Stimulated activated CD8-positive, alpha-beta memory T cell treated with anti-CD3 and anti-CD28 coated beads, Interleukin-2, amount 100 ng/mL, for 48 hours (primary cell): ENCODE measurements at regions not wholly inside any gene's neighbourhood (a gene's known extent, or its start where the extent isn't known, plus 50 kb on each side); places are given as distances from the start of the nearest gene placed in this dataset.
"Not testable (repeated sequence)": the region's sequence is repeated elsewhere in the genome, so short reads cannot be mapped to it uniquely, and the experiment has no call there.

Source experiments
- DNase-seq, 2 donors: peaks; one replicate each; pipeline ENCODE4 v3.0.0-alpha.2; 2020; ENCODE audit warnings: low read depth in 2 of 2

DNA sequence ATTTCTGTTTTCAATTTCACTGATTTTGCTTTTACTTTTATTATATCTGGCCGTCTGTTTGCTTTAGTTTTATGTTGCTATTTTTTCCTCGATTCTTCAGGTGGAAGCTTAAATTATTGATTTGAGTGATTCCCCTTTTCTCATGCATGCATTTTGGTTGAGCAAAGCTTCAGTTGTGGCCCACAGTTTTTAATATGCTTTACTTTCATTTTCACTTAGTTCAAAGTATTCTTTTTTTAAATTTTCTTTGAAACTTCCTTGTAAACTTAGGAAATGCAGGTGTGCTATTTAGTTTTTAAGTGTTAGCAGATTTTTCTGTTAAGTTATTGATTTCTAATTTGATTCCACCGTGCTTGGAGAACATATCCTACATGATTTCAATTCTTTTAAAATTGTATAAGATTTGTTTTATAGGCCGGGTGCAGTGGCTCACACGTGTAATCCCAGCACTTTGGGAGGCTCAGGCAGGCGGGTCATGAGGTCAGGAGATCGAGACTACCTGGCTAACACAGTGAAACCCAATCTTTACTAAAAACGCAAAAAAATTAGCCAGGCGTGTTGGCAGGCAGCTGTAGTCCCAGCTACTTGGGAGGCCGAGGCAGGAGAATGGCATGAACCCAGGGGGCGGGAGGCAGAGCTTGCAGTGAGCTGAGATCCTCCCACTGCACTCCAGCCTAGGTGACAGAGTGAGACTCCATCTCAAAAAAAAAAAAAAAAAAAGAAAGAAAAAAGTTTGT is 531.2 kb downstream of the KIF2B start:
- DNase-seq: no peak

DNA sequence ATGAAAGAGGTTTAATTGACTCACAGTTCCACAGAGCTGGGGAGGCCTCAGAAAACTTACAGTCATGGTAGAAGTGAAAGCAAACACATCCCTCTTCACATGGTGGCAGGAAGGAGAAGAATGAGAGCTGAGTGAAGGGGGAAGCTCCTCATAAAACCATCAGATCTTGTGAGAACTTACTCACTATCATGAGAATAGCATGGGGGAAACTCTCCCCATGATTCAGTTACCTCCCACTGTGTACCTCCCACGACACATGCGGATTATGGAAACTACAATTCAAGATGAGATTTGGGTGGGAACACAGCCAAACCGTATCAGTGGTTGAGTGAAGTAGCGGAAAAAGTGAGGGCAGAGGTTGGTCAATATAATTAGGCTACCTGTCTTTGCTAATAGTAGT is 538.3 kb downstream of the KIF2B start:
- DNase-seq: not testable (repeated sequence)

DNA sequence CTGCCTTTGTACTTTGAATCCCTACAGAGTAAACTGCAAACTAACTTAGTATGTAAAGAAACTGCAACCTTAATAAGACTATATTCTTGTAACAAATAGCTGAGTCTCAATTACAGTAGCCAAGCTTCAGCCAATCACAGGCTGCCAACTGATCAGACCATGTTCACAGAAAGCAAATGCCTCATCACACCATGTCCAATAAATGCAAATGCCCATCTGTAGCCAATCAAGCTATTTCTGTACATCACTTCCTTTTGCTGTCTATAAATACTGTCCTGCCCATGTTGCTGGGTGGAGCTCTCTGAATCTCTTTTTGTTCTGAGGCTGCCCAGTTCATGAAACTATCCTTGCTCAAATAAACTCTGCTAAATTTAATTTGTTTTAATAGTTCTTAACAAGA is 531.7 kb upstream of the TOM1L1 start:
- no peak for DNase-seq

DNA sequence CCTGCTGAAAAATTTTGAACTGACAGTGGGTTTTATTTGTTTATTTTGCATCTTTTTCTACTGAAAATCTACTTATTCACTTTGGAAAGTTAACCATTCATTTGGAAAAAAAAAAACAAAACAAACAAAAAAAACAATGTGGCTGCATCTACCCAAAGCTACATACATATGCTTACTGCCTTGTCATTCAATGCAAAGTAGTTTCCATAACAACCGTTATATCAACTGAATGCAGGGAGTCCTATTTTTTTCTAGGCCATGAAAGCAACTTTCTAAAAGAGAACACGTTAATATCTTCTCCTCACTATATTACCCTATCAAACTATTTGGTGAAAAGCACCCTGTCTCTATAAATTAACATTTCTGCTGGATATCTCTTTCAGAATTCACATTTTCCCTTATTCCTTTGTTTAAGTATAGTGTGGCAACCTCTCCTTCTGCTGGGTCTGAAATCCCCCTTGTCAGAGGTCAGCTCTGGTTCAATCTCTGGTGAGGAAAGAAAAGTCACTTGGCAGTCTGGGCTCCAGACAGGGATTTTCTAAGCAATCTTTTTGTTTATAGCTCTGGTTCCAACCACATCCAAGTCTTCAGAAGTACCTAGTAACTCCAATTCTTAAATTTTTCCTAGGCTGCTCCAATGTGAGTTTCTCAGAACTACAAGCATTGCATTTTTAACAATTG is 528.4 kb upstream of the TOM1L1 start:
- DNase-seq: no peak

DNA sequence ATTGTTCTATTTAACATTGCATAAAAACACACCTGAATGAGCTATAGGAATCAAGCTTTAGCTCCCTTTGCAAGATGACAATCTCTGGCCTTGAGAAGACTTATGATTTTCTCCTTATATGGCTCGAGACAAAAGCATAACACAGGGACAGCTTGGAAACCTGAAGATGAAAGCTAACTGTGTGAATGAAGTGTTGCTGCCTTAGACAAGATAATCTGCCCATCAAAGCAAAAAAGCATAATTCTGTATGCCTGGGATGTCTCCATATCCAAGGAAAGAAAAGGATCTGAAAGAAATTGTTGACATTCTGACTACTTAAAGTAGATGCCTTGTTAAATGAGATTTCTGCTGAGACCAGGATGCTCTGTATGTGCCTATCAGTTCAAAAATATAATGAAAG is 526.7 kb upstream of the TOM1L1 start:
- no peak for DNase-seq

DNA sequence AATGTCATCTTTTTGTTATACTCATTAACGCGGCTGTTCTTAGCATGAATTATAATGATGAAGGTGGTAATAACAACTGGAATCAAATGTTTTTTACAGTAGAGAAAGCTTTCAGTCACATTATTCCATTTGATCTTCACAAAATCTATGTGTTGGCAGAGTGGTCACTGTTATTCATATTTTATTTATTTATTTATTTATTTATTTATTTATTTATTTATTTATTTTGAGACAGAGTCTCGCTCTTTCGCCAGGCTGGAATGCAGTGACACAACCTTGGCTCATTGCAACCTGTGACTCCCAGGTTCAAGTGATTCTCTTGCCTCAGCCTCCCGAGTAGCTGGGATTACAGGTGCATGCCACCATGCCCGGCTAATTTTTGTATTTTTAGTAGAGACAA is 524.2 kb upstream of the TOM1L1 start:
- DNase-seq: not testable (repeated sequence)

DNA sequence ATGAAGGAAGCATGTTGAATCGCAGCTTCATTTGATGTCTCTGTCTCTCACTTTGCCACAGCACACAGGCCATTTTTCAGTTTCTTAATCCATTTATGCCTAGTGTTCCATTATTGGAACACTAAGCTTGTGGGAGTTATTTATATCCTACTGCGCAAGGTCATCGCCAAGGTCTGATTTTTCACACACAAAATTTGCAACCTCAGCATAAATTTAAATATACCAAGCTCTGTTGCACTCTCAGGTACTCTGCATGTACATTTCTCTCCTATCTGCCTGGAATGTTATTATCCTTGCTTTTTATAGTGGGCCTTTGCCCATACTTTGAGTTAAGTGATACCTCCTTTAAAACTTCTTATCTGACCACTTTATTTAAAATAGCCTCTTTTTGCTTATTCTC is 519.2 kb upstream of the TOM1L1 start:
- no peak for DNase-seq

DNA sequence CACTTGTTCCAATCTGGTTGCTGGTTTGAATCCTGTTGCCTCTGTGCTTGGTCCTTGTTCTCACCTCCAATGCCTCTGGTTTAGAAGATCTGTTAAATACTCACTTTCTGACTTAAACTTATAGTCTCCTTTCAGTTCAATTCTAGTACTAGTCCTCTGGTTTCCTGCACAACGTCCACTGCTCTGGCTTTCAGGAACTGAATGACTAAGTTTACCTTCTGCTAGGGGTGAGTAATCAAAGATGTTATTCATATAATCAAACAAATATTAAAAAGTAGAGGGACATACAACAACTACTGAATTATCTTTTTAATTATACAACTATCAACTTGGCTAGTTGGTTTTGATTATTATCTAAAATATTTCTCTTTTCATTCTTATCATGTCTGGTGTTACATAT is 496.4 kb upstream of the TOM1L1 start:
- DNase-seq: no peak

DNA sequence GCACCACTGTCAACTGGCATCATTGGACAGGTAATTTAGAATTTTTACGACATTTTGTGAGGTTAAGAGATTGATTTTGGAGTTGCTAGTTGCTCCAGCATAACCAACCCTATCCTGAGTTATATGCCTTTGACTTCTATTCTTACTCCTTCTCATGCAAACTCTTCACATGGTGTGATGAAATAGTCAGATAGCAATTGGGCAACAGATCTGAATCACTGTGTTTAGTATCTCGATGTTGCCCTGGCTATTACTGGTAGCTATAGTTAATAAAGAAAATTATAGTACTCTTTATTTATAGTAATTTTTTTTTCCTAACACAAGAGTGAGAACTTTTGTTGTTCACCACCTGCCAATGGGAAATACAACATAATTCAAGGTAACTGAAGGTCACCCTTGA is 494.8 kb upstream of the TOM1L1 start:
- no peak for DNase-seq

DNA sequence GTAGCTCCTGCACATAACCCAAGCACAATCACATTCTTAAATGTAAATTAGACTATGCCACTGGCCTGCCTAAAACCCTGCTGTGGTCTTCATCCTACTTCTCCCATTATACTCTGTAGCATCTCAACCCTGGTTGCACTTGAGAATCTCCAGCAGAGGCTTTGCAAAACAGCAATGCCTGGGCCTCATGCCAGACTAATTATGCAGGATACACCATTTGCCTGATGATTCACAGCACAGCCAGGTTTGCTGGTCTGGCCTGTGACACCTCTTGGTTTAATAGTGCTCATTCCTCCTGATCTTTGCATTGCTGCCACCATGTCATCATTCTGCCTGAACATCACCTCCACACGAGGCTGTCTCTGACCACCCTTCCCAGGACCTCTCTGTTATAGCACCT is 491.9 kb upstream of the TOM1L1 start:
- DNase-seq: no peak

DNA sequence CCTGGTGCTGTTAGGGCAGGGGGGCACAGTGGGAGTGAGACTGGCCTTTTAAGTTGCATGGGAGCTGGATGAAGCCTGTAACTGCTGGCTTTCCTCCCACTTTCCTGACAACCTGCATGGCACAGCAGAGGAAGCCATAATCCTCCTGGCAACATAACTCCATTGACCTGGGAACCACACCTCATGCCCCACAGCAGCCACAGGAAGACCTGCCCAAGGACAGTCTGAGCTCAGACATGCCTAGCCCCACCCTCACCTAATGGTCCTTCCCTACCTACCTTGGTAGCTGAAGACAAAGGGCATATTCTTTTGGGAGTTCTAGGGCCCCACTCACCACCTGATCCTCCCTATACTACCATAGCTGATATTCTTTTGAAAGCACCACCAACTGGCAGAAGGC is 482.2 kb upstream of the TOM1L1 start:
- no peak for DNase-seq

DNA sequence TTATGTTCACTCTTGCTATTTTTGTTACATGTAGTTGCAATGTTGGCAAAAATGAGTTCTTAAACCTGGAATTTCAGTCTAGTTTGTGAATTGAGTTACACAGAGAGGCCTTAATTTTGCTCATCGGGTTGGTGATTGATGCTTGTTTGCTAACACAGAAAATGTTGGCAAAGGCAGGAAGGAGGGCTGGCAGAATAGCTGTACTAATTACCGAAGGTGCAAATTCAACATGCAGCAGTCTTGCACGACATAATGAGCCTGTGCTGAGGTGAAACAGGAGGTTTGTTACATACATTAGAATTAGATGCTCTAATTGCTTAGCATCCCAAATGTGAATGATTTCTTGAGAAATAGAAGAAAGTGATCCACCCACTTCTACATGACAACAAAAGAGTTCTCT is 475.0 kb upstream of the TOM1L1 start:
- DNase-seq: no peak

DNA sequence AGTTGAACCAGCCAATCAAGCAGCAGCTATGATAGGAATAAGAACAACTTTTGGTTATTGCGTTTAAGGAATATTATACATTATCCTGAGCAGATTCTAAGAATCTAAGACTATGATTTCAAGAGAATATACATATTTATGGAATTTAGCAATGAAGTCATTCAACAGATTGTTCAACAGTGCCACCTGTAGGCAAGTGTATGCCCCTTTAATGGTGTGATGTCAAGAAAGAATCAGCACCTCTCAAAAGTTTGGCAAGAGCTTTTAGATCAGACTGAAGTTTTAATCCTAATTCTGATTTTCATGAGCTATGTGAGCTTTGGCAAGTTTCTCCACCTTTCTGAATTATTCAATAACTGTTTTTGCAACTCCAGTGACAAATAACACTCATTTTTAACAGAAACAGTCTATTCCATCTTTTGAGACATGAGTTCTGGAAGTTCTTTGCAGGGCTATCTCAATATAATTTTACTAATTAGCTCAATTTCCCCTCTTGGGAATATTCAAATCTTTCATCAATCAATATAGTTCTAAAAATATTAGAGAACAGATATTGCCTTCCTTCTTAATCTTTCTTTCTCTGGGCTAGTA is 474.3 kb upstream of the TOM1L1 start:
- DNase-seq: no peak

DNA sequence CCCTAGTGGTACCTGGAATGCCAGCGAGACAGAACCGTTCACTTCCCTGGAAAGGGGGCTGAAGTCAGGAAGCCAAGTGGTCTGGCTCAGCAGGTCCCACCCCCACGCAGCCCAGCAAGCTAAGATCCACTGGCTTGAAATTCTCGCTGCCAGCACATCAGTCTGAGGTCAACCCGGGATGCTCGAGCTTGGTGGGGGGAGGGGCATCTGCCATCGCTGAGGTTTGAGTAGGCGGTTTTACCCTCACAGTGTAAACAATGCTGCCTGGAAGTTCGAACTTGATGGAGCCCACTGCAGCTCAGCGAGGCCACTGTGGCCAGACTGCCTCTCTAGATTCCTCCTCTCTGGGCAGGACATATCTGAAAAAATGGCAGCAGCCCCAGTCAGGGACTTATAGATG is 464.7 kb upstream of the TOM1L1 start:
- DNase-seq: no peak

DNA sequence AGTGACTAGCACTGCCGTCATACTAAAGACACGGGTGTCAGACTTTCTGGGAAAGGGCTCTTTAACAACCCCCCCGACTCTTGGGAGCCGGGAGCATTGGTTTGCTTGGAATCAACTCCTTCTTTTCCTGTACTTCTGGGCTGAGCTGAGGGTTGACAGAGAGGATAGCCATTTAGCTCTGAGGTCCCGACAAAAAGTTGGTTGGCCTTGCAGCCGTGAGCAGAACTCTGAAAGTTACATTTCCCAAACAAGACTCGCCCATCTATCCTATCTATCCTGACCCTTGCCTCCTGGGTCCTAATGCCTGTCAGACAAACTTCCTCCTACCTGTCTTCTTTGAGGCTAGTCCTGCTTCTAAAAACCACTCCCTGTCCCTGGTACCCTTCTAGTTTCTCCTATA is 460.8 kb upstream of the TOM1L1 start:
- no peak for DNase-seq

DNA sequence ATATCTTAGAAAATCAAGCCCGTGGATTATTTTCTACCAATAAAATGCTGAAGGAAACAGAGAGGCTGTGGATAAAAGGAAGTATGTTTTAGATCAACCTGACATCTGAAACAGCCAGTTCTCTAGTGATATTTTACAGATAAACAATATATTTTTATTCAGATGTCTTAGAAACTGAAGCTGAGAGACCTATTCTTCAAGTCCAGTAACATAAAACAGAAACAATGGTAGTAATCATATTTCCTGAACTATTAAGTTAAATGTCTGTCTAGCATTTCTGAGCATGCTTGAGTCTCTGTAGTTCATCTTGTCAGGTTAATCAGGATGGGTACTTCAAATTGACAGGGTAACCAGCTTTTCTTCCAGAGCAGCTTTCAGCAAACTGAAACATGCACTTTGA is 449.6 kb upstream of the TOM1L1 start:
- DNase-seq: no peak

DNA sequence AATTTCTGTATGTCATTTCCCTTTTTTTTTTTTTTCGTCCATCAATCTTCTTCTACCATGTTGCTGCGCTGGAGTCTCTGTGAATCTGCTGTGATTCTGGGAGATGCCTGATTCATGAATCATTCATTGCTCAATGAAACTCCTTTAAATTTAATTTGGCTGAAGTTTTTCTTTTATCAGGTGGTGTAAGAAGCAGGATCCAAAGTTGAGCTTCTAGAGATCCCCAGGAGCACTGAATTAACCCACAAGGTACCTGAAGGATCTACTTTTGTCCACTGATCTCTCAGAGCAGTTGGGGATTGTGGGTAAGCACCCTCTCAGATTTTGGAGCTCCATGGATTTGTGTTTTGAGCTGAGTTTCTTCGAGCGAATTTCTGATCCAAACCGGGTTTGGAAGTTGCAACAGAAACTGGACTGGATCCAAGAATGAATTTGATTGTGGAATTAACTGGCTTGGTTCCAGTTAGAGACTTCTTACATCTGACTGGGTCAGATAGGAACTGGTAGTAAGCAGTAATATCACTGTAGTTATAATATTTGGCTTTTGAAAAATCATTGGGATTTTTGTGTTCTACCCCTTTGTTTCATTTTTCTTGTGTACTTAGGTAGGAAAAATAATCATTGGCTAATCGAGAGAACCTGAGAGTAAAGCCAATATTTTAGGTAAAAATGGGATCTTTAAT is 447.8 kb upstream of the TOM1L1 start:
- DNase-seq: no peak

DNA sequence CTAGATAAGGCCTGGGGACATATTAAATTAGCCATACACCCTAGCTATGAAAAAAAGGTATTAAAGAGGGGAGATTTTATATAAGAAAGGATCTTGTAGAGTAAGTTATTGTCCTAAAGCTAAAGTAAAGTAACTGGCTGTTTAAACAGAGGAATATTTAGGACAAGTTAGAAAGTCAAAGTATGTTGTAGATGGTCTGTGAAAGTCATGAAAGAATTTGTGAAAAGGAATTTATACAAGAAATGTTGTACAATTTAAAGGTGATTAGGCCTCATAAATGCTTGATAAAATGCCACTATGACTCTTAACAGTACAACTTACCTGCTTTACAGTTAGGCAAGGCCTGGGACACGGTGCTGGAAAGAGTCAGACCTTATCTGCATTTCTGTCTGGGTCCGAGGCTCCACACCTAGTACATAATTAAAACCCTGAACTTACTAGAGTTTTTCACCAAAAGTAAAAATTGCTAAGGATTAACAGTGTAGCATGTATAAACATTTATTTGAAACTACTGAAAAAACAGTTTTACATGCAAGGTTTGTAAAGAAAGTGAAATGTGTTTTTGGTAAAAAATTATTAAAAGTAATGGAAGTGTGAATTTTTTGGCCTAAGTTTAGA is 445.3 kb upstream of the TOM1L1 start:
- DNase-seq: no peak

DNA sequence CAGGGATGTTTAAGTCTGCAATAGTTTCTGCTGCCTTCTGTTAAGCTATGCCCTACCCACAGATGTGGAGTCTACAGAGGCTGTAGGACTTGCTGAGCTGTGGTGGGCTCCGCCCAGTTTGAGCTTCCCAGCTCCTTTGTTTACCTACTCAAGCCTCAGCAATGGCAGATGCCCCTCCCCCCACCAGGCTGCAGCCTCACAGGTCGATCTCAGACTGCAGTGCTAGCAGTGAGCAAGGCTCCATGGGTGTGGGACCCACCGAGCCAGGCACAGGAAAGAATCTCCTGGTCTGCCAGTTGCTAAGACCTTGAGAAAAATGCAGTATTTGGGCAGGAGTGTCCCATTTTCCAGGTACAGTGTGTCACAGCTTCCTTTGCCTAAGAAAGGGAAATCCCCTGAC is 435.2 kb upstream of the TOM1L1 start:
- DNase-seq: not testable (repeated sequence)

DNA sequence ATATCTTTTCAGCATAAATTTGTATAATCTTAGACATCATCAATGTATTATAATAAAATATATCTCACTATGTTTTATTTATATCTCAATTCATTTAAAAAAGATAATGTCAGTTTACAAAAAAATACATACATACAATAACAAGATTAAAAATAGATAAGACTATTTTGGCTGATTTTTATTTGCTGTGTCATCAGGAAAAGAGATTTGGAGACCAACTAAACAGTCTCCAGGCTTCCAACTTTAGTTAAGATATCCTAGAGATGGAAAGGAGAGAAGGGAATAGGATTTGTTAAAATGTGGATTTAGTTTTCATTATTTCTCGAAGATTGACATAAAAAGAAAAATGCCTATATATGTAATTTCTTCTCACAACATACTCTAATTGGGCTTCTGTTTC is 433.8 kb upstream of the TOM1L1 start:
- no peak for DNase-seq

DNA sequence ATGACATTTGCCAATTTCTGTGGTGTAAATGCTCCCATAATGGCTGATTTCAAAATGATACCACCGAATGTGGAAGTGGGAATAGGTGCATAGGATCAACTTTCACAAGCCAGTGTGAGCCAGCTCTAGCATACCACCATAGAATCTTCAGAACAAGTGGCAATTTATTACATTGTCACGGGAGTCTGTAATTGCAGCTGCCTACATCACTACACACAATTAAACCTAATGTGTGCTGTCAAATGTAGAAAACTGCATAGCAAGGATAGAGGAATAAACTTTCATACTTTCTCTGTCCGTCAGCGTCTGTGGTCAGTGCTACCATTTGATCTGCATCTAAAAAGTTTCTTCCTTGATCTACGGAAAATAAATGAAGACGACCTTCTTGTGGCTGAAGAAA is 417.8 kb upstream of the TOM1L1 start:
- DNase-seq: no peak

DNA sequence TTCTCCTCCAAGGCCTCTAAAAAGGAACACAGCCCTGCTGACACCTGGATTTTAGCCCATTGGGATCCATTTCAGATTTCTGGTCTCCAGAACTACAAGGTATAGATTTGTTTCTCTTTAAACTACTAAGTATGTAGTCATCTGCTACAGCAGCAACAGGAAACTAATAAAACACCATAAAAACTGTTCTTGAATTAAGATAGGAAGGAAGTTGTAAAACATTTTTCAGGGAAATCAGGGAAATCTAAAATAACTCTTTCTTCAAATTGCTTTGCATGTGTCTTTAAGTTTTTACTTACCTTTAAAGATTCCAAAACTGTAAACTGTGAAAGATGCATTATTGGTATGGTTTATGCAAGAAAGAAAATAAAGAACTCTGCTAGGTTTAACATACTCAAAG is 407.0 kb upstream of the TOM1L1 start:
- no peak for DNase-seq
